HepG2 (cell line): ENCODE measurements at regions not wholly inside any gene's neighbourhood (a gene's known extent, or its start where the extent isn't known, plus 50 kb on each side); places are given as distances from the start of the nearest gene placed in this dataset.

Experiments used
- ATAC-seq: fragments of 200-7000 bp; cut with Tn5 transposase; 3 replicates; pipeline ENCODE4 v1.9.1; 2020; ENCODE audit warnings: mild to moderate bottlenecking, moderate library complexity
- BruUV-seq: library from RNA; stranded (reverse); fragments of 400-500 nt; replicated peaks from 2 replicates; lab custom pipeline; 2021; lab: Mats Ljungman, UMichigan
- CTCF ChIA-PET: fragments of 300-600 bp; formaldehyde crosslinking; extraction: SDS; loops from one replicate; lab custom pipeline; 2021; ENCODE audit warnings: low total read pairs, inconsistent platforms, low intra/inter-chr PET ratio; lab: Yijun Ruan, JAX
- POLR2A ChIA-PET: fragments of 350-600 bp; sonication (Branson Sonifier 250); formaldehyde crosslinking; loops from one replicate; lab custom pipeline; 2020; ENCODE audit warnings: antibody characterized with exemption, inconsistent platforms; lab: Yijun Ruan, JAX
- DNase-seq: peaks from one replicate; pipeline ENCODE4 v3.0.0-alpha.2; 2015; ENCODE audit warnings: low spot score
- FAIRE-seq: peaks from 3 replicates; lab custom pipeline; 2011; peaks lifted over from hg19 to GRCh38; lab: Jason Lieb, UNC
- H2AFZ ChIP-seq: one replicate; pipeline ENCODE4 v1.6.1; 2011; ENCODE audit warnings: low read length, inconsistent platforms
- H3K27ac ChIP-seq: fragments of 300-600 bp; 3 replicates; pipeline ENCODE4 v1.8.0; 2011; ENCODE audit warnings: mixed run types, mild to moderate bottlenecking, mixed read lengths, low read length, inconsistent platforms; ENCODE audit not compliant: insufficient read depth; ENCODE audit errors: extremely low read length
- H3K27me3 ChIP-seq, 2 experiments: fragments of 200-600 bp in 1 of 2; 2 replicates in 1 of 2; 3 replicates in 1 of 2; pipeline versions ENCODE4 v1.6.0 to v1.8.0; 2011; ENCODE audit warnings: low read length in 2 of 2, mild to moderate bottlenecking in 2 of 2, moderate library complexity in 2 of 2, inconsistent platforms in 1 of 2; ENCODE audit not compliant: insufficient read depth in 2 of 2, control insufficient read depth in 1 of 2
- H3K36me3 ChIP-seq, 2 experiments: fragments of 200-600 bp in 1 of 2; replicated peaks in 1 of 2; 2 replicates in 1 of 2; 3 replicates in 1 of 2; pipeline versions ENCODE4 v1.5.1 to v1.8.0; 2011; ENCODE audit warnings: low read length in 2 of 2, inconsistent platforms in 1 of 2; ENCODE audit not compliant: insufficient read depth in 2 of 2, control insufficient read depth in 1 of 2
- H3K4me1 ChIP-seq: 2 replicates; pipeline ENCODE4 v1.5.1; 2012; ENCODE audit warnings: low read length, inconsistent platforms; ENCODE audit not compliant: insufficient read depth
- H3K4me2 ChIP-seq: 2 replicates; pipeline ENCODE4 v1.6.0; 2011; ENCODE audit warnings: low read depth, low read length, inconsistent platforms
- H3K4me3 ChIP-seq, 3 experiments: fragments of 200-600 bp in 1 of 3; sonication (generic), shearing (Covaris generic) in 1 of 3; replicated peaks in 1 of 3; 2 replicates each; pipeline ENCODE4 v1.5.1; 2011 to 2016; ENCODE audit warnings: low read length in 3 of 3, inconsistent platforms in 2 of 3, low read depth in 2 of 3, mild to moderate bottlenecking in 2 of 3, control low read depth in 1 of 3, mixed read lengths in 1 of 3; ENCODE audit not compliant: insufficient read depth in 1 of 3
- H3K79me2 ChIP-seq: one replicate; pipeline ENCODE4 v1.6.1; 2011; ENCODE audit warnings: low read length, inconsistent platforms; ENCODE audit not compliant: insufficient read depth
- H3K9ac ChIP-seq: 2 replicates; pipeline ENCODE4 v1.6.0; 2011; ENCODE audit warnings: mild to moderate bottlenecking, low read depth, low read length, inconsistent platforms; ENCODE audit not compliant: insufficient read depth
- H3K9me3 ChIP-seq: 2 replicates; pipeline ENCODE4 v1.5.1; 2012; ENCODE audit warnings: mild to moderate bottlenecking, low read length
- H4K20me1 ChIP-seq: 2 replicates; pipeline ENCODE4 v1.6.0; 2011; ENCODE audit warnings: inconsistent platforms, mild to moderate bottlenecking, low read length, moderate library complexity; ENCODE audit not compliant: insufficient read depth
- FOXO1 ChIP-seq: sonication (generic); formaldehyde crosslinking; IDR thresholded peaks from 2 replicates; pipeline ENCODE4 v1.4.0; 2020; ENCODE audit warnings: missing genetic modification reagents
- HOXA5 ChIP-seq: sonication (generic); formaldehyde crosslinking; IDR thresholded peaks from 2 replicates; pipeline ENCODE4 v1.4.0; 2020; ENCODE audit warnings: missing genetic modification reagents
- KDM5B ChIP-seq: sonication (generic); formaldehyde crosslinking; IDR thresholded peaks from 2 replicates; pipeline ENCODE4 v1.4.0; 2020; ENCODE audit warnings: missing genetic modification reagents, mild to moderate bottlenecking, borderline replicate concordance
- MAFF ChIP-seq: IDR thresholded peaks from 2 replicates; pipeline ENCODE4 v1.6.1; 2011; ENCODE audit warnings: low read depth, low read length, improper control_type of control experiment
- MNT ChIP-seq: fragments of 450-650 bp; IDR thresholded peaks from 2 replicates; pipeline ENCODE4 v1.6.1; 2016
- MXI1 ChIP-seq: IDR thresholded peaks from 3 replicates; pipeline ENCODE4 v1.6.1; 2012; ENCODE audit warnings: low read depth, low read length, inconsistent platforms, borderline replicate concordance
- RFX3 ChIP-seq: IDR thresholded peaks from 2 replicates; pipeline ENCODE4 v1.6.1; 2016; ENCODE audit warnings: missing biosample characterization, missing genetic modification reagents
- ZBTB7A ChIP-seq: sonication (generic); formaldehyde crosslinking; IDR thresholded peaks from 2 replicates; pipeline ENCODE4 v1.8.0; 2022; ENCODE audit warnings: mild to moderate bottlenecking, missing genetic modification reagents
- ZHX2 ChIP-seq, 2 experiments: sonication (generic) in 1 of 2; formaldehyde crosslinking in 1 of 2; IDR thresholded peaks; 2 replicates each; pipeline versions ENCODE4 v1.6.1 to v1.9.0; 2014 to 2022; ENCODE audit warnings: antibody characterized with exemption in 1 of 2, borderline replicate concordance in 1 of 2, inconsistent platforms in 1 of 2, low read depth in 1 of 2, missing genetic modification reagents in 1 of 2
- ZNF263 ChIP-seq: sonication (generic); formaldehyde crosslinking; IDR thresholded peaks from 2 replicates; pipeline ENCODE4 v1.4.0; 2020; ENCODE audit warnings: missing genetic modification reagents
- ZNF616 ChIP-seq: sonication (generic); formaldehyde crosslinking; IDR thresholded peaks from 2 replicates; pipeline ENCODE4 v1.5.0; 2020; ENCODE audit warnings: low read depth, mild to moderate bottlenecking, missing genetic modification reagents
- ZSCAN25 ChIP-seq: sonication (generic); formaldehyde crosslinking; IDR thresholded peaks from 2 replicates; pipeline ENCODE4 v1.8.0; 2022; ENCODE audit warnings: mild to moderate bottlenecking, missing genetic modification reagents
- WGBS: methylation state at CpG from one replicate; pipeline ENCODE4 v1.1.6; 2017; ENCODE audit warnings: low lambda C conversion rate; 5-methylcytosine and 5-hydroxymethylcytosine counted together
- in situ Hi-C: cut with HindIII; loops from 2 replicates; pipeline ENCODE4 v1.10.0; 2017; ENCODE audit warnings: low pct_unique_long_range_greater_than_20kb; ENCODE audit not compliant: extremely low pct_ligation_motif_present
- intact Hi-C: fragments of 100-400 bp; cut with micrococcal nuclease; formaldehyde crosslinking; loops from one replicate; pipeline ENCODE4 v1.10.0; 2022; ENCODE audit not compliant: unreplicated experiment

GRCh38 chr16:7804635-7805195 is 472.1 kb downstream of the RBFOX1 start:
- 22% methylated on average over 10 of the region's 10 CpGs for WGBS

GRCh38 chr16:7792346-7792745 is 459.7 kb downstream of the RBFOX1 start:
- H3K9ac ChIP-seq = no peak overlapping the region
- H3K9me3 ChIP-seq = peaks cover 10% of the 10 kb centered on the region
- BruUV-seq = no TSS peak
- no peaks in the 10 kb centered on the region for H3K36me3 ChIP-seq
- H3K4me2 ChIP-seq = no peak overlapping the region
- 6% methylated on average over 4 of the region's 4 CpGs for WGBS
- TF ChIP-seq MXI1 (no peak), RFX3 (CRISPR knock-in tag) (no peak), ZSCAN25 (no peak), HOXA5 (CRISPR knock-in tag) (no peak), FOXO1 (CRISPR knock-in tag) (no peak), ZNF616 (CRISPR knock-in tag) (no peak), KDM5B (CRISPR knock-in tag) (no peak), MNT (no peak), ZHX2 (IDR thresholded peaks at IDR 0.05; ENCODE audit: low read depth) (no peak), ZHX2 (CRISPR knock-in tag; IDR thresholded peaks at IDR 0.05; ENCODE audit: borderline replicate concordance) (no peak), ZNF263 (CRISPR knock-in tag) (no peak)
- H3K4me1 ChIP-seq = no peaks in the 10 kb centered on the region
- ATAC-seq (no peak), FAIRE-seq (no peak), DNase-seq (no peak)
- no peaks in the 10 kb centered on the region for H4K20me1 ChIP-seq
- H3K4me3 ChIP-seq = no peak overlapping the region
- ChIA-PET POLR2A (no interaction called here), CTCF (no interaction called here)
- H2AFZ ChIP-seq = no peak overlapping the region
- no peak overlapping the region for H3K27ac ChIP-seq
- H3K27me3 ChIP-seq = no peaks in the 10 kb centered on the region; a peak in 1 of 5 replicates
- in situ Hi-C loops (no loop called here), intact Hi-C loops (no loop called here)
- H3K79me2 ChIP-seq = no peaks in the 10 kb centered on the region

More at GRCh38 chr16:7804635-7805195, 472.1 kb downstream of the RBFOX1 start:
- no peaks in the 10 kb centered on the region for H3K79me2 ChIP-seq
- FAIRE-seq = no peak
- ChIA-PET POLR2A (no interaction called here), CTCF (no interaction called here)
- no peaks in the 10 kb centered on the region for H3K4me1 ChIP-seq
- H2AFZ ChIP-seq = no peak overlapping the region
- in situ Hi-C loops = no loop called here
- H3K36me3 ChIP-seq = no peaks in the 10 kb centered on the region
- no TSS peak for BruUV-seq
- TF ChIP-seq MAFF (0 out of 2 replicates have a peak, but pooled peaks have one; percentile 8), ZBTB7A (CRISPR knock-in tag) (no peak)
- no peak overlapping the region for H3K4me2 ChIP-seq
- no peak overlapping the region for H3K27ac ChIP-seq
- ATAC-seq = no peak
- H3K9me3 ChIP-seq = no peaks in the 10 kb centered on the region
- no peak for DNase-seq
- H4K20me1 ChIP-seq = no peaks in the 10 kb centered on the region
- H3K9ac ChIP-seq = no peak overlapping the region
- intact Hi-C loops = no loop called here
- H3K4me3 ChIP-seq = no peak overlapping the region
- peaks cover 0 to 16% of the 10 kb centered on the region in 2 experiments; a peak in 2 of 5 replicates for H3K27me3 ChIP-seq
